ENCODE measurements at regions not wholly inside any gene's neighbourhood (a gene's known extent, or its start where the extent isn't known, plus 50 kb on each side); places are given as distances from the start of the nearest gene placed in this dataset.

DNA sequence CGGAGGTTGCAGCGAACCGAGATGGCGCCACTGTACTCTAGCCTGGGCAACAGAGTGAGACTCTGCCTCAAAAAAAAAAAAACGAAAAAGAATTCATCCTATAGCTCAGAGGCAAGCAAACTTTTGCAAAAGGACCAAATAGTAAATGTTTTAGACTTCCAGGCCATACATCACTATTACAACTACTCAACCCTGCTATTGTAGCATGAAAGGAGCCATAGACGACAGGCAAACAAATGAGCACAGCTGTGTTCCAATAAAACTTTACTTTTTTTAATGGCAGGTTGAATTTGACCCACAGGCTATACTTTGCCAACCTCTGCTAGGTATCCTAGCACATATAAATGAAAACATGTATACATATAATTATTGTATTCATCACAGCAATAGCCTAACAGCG lies 58.9 kb upstream of the SLC30A5 start:
- TF ChIP-seq IRF1 (CRISPR knock-in tag; IDR thresholded peaks at IDR 0.05; ENCODE audit: borderline replicate concordance) (no peak), GABPA (tag; conservative IDR thresholded peaks at IDR 0.05; ENCODE audit: low read depth) (no peak), MCM2 (IDR thresholded peaks at IDR 0.05; ENCODE audit: low read depth) (no peak), CTCF (IDR thresholded peaks at IDR 0.05 in 2 of 3, conservative IDR thresholded peaks at IDR 0.05 in 1 of 3; ENCODE audit: insufficient read depth in 2 of 3, low read depth in 1 of 3, low read length in 3 of 3) (no peak), CBX5 (IDR thresholded peaks at IDR 0.05; ENCODE audit: borderline replicate concordance, low read depth) (no peak), SIN3A (IDR thresholded peaks at IDR 0.05; ENCODE audit: borderline replicate concordance in 2 of 2, control insufficient read depth in 1 of 2, low read depth in 2 of 2, low read length in 2 of 2) (no peak), POLR2AphosphoS5 (IDR thresholded peaks at IDR 0.05; ENCODE audit: control insufficient read depth, insufficient read depth, low read depth, low read length) (no peak), ZBTB34 (CRISPR knock-in tag; IDR thresholded peaks at IDR 0.05) (no peak), SAFB2 (IDR thresholded peaks at IDR 0.05; ENCODE audit: borderline replicate concordance, low read depth, low read length, severe bottlenecking) (no peak), CEBPG (CRISPR knock-in tag; IDR thresholded peaks at IDR 0.05) (no peak), CEBPG (tag; conservative IDR thresholded peaks at IDR 0.05 in 1 of 2, IDR thresholded peaks at IDR 0.05 in 1 of 2) (no peak), ZNF384 (IDR thresholded peaks at IDR 0.05; ENCODE audit: low read depth, low read length) (no peak), RFX1 (IDR thresholded peaks at IDR 0.05) (no peak), ZNF212 (CRISPR knock-in tag; IDR thresholded peaks at IDR 0.05) (no peak)
- TF ChIP-seq, protein P1, sequence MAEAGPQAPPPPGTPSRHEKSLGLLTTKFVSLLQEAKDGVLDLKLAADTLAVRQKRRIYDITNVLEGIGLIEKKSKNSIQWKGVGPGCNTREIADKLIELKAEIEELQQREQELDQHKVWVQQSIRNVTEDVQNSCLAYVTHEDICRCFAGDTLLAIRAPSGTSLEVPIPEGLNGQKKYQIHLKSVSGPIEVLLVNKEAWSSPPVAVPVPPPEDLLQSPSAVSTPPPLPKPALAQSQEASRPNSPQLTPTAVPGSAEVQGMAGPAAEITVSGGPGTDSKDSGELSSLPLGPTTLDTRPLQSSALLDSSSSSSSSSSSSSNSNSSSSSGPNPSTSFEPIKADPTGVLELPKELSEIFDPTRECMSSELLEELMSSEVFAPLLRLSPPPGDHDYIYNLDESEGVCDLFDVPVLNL (CRISPR knock-in tag; IDR thresholded peaks at IDR 0.05; ENCODE audit: low read depth) = no peak

Measured in K562 (cell line).